ENCODE measurements at regions not wholly inside any gene's neighbourhood (a gene's known extent, or its start where the extent isn't known, plus 50 kb on each side); places are given as distances from the start of the nearest gene placed in this dataset.

DNA sequence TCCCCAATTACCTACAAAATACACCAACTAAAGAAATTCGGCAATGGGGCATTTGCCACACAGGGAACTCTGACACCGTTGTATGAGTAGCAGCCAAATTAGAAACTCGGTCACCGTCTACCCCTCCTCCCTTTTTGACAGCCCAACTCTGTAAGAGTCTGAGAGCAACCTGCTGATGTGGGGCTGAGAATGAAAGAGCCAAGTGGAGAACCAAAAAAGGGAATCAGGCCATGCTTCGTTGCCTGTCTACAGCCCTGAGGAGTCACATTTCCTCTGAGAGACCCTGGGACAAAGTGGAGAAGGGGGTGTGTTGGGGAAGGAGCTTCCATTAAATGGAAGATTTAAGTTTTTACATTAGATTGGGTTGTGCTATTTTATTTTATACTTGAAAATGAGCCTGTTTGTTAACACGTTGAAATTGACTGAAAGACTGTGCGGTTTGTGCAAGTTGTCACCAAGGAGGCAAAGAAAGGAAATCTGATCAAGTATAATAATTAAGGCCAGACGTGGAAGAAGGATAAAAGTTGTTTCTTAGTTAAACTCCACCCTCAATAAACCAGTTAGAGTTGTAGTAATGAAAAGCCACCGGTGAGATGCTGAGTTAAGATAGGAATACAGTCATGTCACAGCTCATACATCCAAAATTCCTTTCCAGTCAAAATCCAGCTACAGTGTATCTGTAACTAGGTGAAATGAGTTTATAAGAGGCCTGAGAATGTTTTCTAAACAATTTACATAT, 131.7 kb upstream of the CREB1 start:
- no peaks in the 10 kb centered on the region for H3K36me3 ChIP-seq (ENCODE audit: control insufficient read depth in 2 of 2, insufficient read depth in 2 of 2, low read length in 1 of 2)
- in situ Hi-C loops (cut with MboI) (no loop called here), intact Hi-C loops (cut with micrococcal nuclease; ENCODE audit: unreplicated experiment) (no loop called here)
- ChIA-PET SMC1A (ENCODE audit: uncharacterized antibody, unreplicated experiment) (interaction anchor here (0.7 to 1.7 kb wide), 2 partner anchors 10 to 37 kb away, joined by 3 to 10 read pairs; no protein-coding TSS in a partner anchor), CTCF (no interaction called here), RAD21 (ENCODE audit: unreplicated experiment) (no interaction called here), POLR2A (no interaction called here)
- ATAC-seq: no peak
- no peaks in the 10 kb centered on the region for H3K9me3 ChIP-seq (replicated peaks; ENCODE audit: control insufficient read depth, insufficient read depth, low read length)
- FAIRE-seq: no peak
- BruUV-seq (replicated peaks): no TSS peak
- no peak overlapping the region for H2AFZ ChIP-seq (ENCODE audit: control insufficient read depth, low read depth, low read length)
- no peak overlapping the region for H3K4me3 ChIP-seq
- no peak overlapping the region for H3K27ac ChIP-seq (ENCODE audit: control insufficient read depth, insufficient read depth)
- H3K27me3 ChIP-seq (replicated peaks in 1 of 2; ENCODE audit: control insufficient read depth in 2 of 2, insufficient read depth in 2 of 2, low read length in 1 of 2): no peaks in the 10 kb centered on the region; a peak in 1 of 4 replicates
- H3K79me2 ChIP-seq (ENCODE audit: control insufficient read depth, insufficient read depth, low read length): no peaks in the 10 kb centered on the region
- no peaks in the 10 kb centered on the region for H3K4me1 ChIP-seq (ENCODE audit: control insufficient read depth, insufficient read depth, low read length)
- no peak overlapping the region for H3K4me2 ChIP-seq (ENCODE audit: control insufficient read depth, insufficient read depth)
- DNase-seq (ENCODE audit: low read depth, low spot score): no peak
- H4K20me1 ChIP-seq (ENCODE audit: control insufficient read depth, insufficient read depth): no peaks in the 10 kb centered on the region
- no peak overlapping the region for H3K9ac ChIP-seq (ENCODE audit: control insufficient read depth, insufficient read depth, low read length)
- 65% methylated on average over 9 of the region's 9 CpGs for WGBS (ENCODE audit: insufficient coverage, insufficient replicate concordance, low lambda C conversion rate, missing lambda C conversion rate)
- TF ChIP-seq POLR2AphosphoS2 (IDR thresholded peaks at IDR 0.05; ENCODE audit: low read depth, low read length): no peak
- TF ChIP-seq ATF7 (IDR thresholded peaks at IDR 0.05; ENCODE audit: low read depth): no peak
- no peak for TF ChIP-seq BHLHE40 (IDR thresholded peaks at IDR 0.05; ENCODE audit: borderline replicate concordance in 1 of 2, low read depth in 2 of 2, low read length in 1 of 2)
- no peak for TF ChIP-seq RFX5 (IDR thresholded peaks at IDR 0.05; ENCODE audit: low read depth, low read length)
- no peak for TF ChIP-seq SREBF2 (IDR thresholded peaks at IDR 0.05; ENCODE audit: low read length)
- TF ChIP-seq PML (IDR thresholded peaks at IDR 0.05; ENCODE audit: low read length): no peak
- TF ChIP-seq, protein P1, sequence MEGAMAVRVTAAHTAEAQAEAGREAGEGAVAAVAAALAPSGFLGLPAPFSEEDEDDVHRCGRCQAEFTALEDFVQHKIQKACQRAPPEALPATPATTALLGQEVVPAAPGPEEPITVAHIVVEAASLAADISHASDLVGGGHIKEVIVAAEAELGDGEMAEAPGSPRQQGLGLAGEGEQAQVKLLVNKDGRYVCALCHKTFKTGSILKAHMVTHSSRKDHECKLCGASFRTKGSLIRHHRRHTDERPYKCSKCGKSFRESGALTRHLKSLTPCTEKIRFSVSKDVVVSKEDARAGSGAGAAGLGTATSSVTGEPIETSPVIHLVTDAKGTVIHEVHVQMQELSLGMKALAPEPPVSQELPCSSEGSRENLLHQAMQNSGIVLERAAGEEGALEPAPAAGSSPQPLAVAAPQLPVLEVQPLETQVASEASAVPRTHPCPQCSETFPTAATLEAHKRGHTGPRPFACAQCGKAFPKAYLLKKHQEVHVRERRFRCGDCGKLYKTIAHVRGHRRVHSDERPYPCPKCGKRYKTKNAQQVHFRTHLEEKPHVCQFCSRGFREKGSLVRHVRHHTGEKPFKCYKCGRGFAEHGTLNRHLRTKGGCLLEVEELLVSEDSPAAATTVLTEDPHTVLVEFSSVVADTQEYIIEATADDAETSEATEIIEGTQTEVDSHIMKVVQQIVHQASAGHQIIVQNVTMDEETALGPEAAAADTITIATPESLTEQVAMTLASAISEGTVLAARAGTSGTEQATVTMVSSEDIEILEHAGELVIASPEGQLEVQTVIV (IDR thresholded peaks at IDR 0.05; ENCODE audit: borderline replicate concordance, partially characterized antibody): no peak
- TF ChIP-seq, protein P2, sequence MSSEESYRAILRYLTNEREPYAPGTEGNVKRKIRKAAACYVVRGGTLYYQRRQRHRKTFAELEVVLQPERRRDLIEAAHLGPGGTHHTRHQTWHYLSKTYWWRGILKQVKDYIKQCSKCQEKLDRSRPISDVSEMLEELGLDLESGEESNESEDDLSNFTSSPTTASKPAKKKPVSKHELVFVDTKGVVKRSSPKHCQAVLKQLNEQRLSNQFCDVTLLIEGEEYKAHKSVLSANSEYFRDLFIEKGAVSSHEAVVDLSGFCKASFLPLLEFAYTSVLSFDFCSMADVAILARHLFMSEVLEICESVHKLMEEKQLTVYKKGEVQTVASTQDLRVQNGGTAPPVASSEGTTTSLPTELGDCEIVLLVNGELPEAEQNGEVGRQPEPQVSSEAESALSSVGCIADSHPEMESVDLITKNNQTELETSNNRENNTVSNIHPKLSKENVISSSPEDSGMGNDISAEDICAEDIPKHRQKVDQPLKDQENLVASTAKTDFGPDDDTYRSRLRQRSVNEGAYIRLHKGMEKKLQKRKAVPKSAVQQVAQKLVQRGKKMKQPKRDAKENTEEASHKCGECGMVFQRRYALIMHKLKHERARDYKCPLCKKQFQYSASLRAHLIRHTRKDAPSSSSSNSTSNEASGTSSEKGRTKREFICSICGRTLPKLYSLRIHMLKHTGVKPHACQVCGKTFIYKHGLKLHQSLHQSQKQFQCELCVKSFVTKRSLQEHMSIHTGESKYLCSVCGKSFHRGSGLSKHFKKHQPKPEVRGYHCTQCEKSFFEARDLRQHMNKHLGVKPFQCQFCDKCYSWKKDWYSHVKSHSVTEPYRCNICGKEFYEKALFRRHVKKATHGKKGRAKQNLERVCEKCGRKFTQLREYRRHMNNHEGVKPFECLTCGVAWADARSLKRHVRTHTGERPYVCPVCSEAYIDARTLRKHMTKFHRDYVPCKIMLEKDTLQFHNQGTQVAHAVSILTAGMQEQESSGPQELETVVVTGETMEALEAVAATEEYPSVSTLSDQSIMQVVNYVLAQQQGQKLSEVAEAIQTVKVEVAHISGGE (CRISPR knock-in tag; IDR thresholded peaks at IDR 0.05): no peak
- TF ChIP-seq, protein P3, sequence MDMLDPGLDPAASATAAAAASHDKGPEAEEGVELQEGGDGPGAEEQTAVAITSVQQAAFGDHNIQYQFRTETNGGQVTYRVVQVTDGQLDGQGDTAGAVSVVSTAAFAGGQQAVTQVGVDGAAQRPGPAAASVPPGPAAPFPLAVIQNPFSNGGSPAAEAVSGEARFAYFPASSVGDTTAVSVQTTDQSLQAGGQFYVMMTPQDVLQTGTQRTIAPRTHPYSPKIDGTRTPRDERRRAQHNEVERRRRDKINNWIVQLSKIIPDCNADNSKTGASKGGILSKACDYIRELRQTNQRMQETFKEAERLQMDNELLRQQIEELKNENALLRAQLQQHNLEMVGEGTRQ (IDR thresholded peaks at IDR 0.05; ENCODE audit: borderline replicate concordance, low read depth, low read length): no peak
- TF ChIP-seq, protein P4, sequence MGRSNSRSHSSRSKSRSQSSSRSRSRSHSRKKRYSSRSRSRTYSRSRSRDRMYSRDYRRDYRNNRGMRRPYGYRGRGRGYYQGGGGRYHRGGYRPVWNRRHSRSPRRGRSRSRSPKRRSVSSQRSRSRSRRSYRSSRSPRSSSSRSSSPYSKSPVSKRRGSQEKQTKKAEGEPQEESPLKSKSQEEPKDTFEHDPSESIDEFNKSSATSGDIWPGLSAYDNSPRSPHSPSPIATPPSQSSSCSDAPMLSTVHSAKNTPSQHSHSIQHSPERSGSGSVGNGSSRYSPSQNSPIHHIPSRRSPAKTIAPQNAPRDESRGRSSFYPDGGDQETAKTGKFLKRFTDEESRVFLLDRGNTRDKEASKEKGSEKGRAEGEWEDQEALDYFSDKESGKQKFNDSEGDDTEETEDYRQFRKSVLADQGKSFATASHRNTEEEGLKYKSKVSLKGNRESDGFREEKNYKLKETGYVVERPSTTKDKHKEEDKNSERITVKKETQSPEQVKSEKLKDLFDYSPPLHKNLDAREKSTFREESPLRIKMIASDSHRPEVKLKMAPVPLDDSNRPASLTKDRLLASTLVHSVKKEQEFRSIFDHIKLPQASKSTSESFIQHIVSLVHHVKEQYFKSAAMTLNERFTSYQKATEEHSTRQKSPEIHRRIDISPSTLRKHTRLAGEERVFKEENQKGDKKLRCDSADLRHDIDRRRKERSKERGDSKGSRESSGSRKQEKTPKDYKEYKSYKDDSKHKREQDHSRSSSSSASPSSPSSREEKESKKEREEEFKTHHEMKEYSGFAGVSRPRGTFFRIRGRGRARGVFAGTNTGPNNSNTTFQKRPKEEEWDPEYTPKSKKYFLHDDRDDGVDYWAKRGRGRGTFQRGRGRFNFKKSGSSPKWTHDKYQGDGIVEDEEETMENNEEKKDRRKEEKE (IDR thresholded peaks at IDR 0.05): no peak
- no peak for TF ChIP-seq CTCF (IDR thresholded peaks at IDR 0.05 in 2 of 3, conservative IDR thresholded peaks at IDR 0.05 in 1 of 3; ENCODE audit: control insufficient read depth in 2 of 3, extremely low read depth in 1 of 3, insufficient read depth in 1 of 3, low read depth in 3 of 3, low read length in 3 of 3)

Measured in GM12878 (cell line).